CD8-positive, alpha-beta memory T cell (primary cell): ENCODE measurements at regions not wholly inside any gene's neighbourhood (a gene's known extent, or its start where the extent isn't known, plus 50 kb on each side); places are given as distances from the start of the nearest gene placed in this dataset.
A peak's percentile ranks its signal among the peaks of the same experiment; 100 is the strongest.

Experiments used
- CTCF ChIA-PET: fragments of 350-600 bp; sonication (Branson Sonifier 250); formaldehyde crosslinking; loops from one replicate; lab custom pipeline; 2021; ENCODE audit warnings: antibody characterized with exemption; lab: Charles Lee
- POLR2A ChIA-PET: fragments of 350-600 bp; sonication (Branson Sonifier 250); formaldehyde crosslinking; loops from one replicate; lab custom pipeline; 2021; ENCODE audit warnings: antibody characterized with exemption; lab: Charles Lee
- DNase-seq, 5 donors: peaks; one replicate each; pipeline versions ENCODE4 v3.0.0 to v3.0.0-alpha.2; 2020 to 2022; ENCODE audit warnings: mixed read lengths in 1 of 5
- H3K27ac ChIP-seq: one replicate; pipeline ENCODE4 v1.7.0; 2013; ENCODE audit warnings: low read depth, mild to moderate bottlenecking, low read length, moderate library complexity
- H3K27me3 ChIP-seq: 2 replicates; pipeline ENCODE4 v1.7.0; 2013; ENCODE audit warnings: low read length, mild to moderate bottlenecking; ENCODE audit not compliant: insufficient read depth, poor library complexity, severe bottlenecking
- H3K36me3 ChIP-seq: 2 replicates; pipeline ENCODE4 v1.7.0; 2013; ENCODE audit warnings: mild to moderate bottlenecking, low read length, moderate library complexity; ENCODE audit not compliant: insufficient read depth
- H3K4me1 ChIP-seq: 2 replicates; pipeline ENCODE4 v1.7.0; 2013; ENCODE audit warnings: mild to moderate bottlenecking, low read length, moderate library complexity; ENCODE audit not compliant: insufficient read depth
- H3K4me3 ChIP-seq: 2 replicates; pipeline ENCODE4 v1.7.0; 2013; ENCODE audit warnings: mild to moderate bottlenecking, low read length
- H3K9me3 ChIP-seq: 2 replicates; pipeline ENCODE4 v1.7.0; 2013; ENCODE audit warnings: mild to moderate bottlenecking, low read length
- H3K27ac Mint-ChIP-seq, 8 donors: one replicate each; pipeline ENCODE4 v1.8.0; 2020 to 2021; ENCODE audit warnings: mixed read lengths in 8 of 8, mild to moderate bottlenecking in 6 of 8, inconsistent platforms in 3 of 8, moderate library complexity in 3 of 8
- H3K27me3 Mint-ChIP-seq, 2 donors: one replicate each; pipeline ENCODE4 v1.8.0; 2020 to 2021; ENCODE audit warnings: mixed read lengths in 2 of 2, mild to moderate bottlenecking in 1 of 2, moderate library complexity in 1 of 2
- H3K36me3 Mint-ChIP-seq, 3 donors: one replicate each; pipeline ENCODE4 v1.8.0; 2020 to 2021; ENCODE audit warnings: mixed read lengths in 3 of 3, inconsistent platforms in 1 of 3, mild to moderate bottlenecking in 1 of 3
- H3K4me1 Mint-ChIP-seq, 3 donors: one replicate each; pipeline ENCODE4 v1.8.0; 2020 to 2021; ENCODE audit warnings: mixed read lengths in 3 of 3, inconsistent platforms in 1 of 3, mild to moderate bottlenecking in 1 of 3
- H3K4me3 Mint-ChIP-seq, 7 donors: one replicate each; pipeline ENCODE4 v1.8.0; 2020 to 2021; ENCODE audit warnings: mixed read lengths in 7 of 7, mild to moderate bottlenecking in 6 of 7, moderate library complexity in 4 of 7, inconsistent platforms in 2 of 7
- H3K9me3 Mint-ChIP-seq, 5 donors: one replicate each; pipeline ENCODE4 v1.8.0; 2020 to 2022; ENCODE audit warnings: mixed read lengths in 5 of 5, mild to moderate bottlenecking in 3 of 5, moderate library complexity in 2 of 5, inconsistent platforms in 1 of 5

DNA sequence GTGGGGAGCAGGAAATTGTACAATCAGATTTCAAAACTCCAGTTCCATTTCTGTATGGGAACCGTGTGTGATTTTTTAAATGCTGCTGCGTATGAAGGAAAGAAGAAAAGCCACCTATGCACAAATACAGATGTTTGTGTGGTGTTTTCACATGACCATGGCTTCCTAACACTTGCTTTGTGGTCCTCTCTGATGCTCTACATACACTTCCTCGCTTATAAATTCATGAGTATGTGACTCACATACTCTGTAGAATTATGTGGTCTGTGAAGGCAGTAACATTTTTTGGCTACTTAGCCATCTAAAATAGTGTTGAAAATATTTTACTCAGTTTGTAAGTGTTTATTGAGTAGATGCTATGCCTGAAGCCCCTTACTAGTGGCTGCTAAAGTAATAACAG, 119.8 kb upstream of the PDE10A start:
- Histone ChIP-seq H3K27ac (no peak overlapping the region), H3K9me3 (no peaks in the 10 kb centered on the region), H3K4me1 (no peaks in the 10 kb centered on the region), H3K4me3 (no peak overlapping the region), H3K27me3 (no peaks in the 10 kb centered on the region), H3K36me3 (no peaks in the 10 kb centered on the region)
- Mint-ChIP-seq H3K4me1 (no peaks in the 10 kb centered on the region), H3K27ac (peak overlapping the region in 1 of 8 donors; percentile 32), H3K9me3 (peaks cover 0 to 4% (median 0%) of the 10 kb centered on the region in 5 donors), H3K4me3 (no peak overlapping the region), H3K27me3 (peaks cover 17 to 20% of the 10 kb centered on the region in 2 donors), H3K36me3 (no peaks in the 10 kb centered on the region)
- CTCF ChIA-PET: no interaction called here
- no peak for DNase-seq
- POLR2A ChIA-PET: no interaction called here

DNA sequence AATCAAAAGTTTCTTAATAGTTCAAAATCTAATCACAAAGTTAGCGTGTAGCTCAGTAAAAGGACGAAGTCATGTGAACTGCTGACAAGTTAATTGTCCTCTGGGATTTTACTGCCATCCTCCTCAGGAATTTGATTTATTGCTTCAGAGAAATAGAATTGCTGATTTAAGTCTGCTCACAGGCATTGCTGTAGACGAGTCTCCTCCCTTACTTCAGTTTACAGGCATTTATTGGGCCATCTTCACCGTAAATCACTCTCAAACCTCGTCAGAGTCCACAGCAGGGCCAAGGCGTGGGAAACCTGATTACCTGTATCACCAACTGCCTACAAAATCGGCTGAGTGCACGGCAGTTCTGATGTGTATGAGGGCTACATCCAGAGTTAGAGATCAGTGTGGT, 119.1 kb upstream of the PDE10A start:
- no peak for DNase-seq
- Mint-ChIP-seq H3K36me3 (no peaks in the 10 kb centered on the region), H3K9me3 (peaks cover 0 to 4% (median 0%) of the 10 kb centered on the region in 5 donors), H3K27ac (peak overlapping the region in 1 of 8 donors; percentile 18), H3K4me3 (no peak overlapping the region), H3K4me1 (no peaks in the 10 kb centered on the region), H3K27me3 (peaks cover 17 to 18% of the 10 kb centered on the region in 2 donors)
- Histone ChIP-seq H3K27me3 (no peaks in the 10 kb centered on the region), H3K4me1 (no peaks in the 10 kb centered on the region), H3K4me3 (no peak overlapping the region), H3K9me3 (no peaks in the 10 kb centered on the region), H3K36me3 (no peaks in the 10 kb centered on the region), H3K27ac (no peak overlapping the region)
- ChIA-PET POLR2A (no interaction called here), CTCF (no interaction called here)

DNA sequence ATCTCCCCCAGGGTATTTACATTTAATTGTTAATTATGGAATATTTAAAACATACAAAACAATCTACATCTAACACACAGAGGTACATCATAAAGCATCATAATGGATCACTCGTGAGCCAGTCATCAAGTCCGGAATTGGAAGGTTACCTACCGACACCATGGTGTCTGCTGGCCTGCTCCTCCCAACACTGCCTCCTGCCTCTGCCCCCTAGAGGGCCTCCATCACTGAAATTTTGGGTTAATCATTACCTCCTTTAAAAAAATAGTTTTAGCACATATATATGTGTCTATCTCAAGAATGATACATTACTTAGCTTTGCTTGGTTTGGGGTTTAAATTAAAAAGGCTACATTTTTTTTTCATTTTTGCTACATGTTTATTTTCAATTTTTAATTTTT, 114.6 kb upstream of the PDE10A start:
- Mint-ChIP-seq H3K4me3 (no peak overlapping the region), H3K27me3 (peaks cover 7 to 9% of the 10 kb centered on the region in 2 donors)

DNA sequence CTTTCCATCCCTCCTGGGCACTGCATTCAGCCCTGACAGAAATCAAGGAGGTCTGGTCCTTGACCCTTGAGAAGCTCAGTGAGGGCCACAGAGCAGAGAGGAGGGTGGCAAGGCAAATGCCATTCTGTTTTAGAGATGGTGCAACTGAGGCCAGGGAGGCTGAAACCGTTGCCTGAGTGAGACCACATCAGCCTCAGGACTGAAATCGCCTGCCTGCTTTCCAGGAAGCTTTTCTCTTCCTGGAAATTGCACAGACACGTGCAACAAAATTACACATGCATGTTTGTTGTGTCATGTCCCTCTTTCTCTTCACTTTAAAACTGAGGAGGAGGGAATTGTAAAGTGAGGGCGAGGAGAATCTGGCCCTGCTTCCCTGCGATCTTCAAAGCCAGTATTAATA, 113.7 kb upstream of the PDE10A start:
- no peaks in the 10 kb centered on the region for H3K4me1 ChIP-seq
- H3K9me3 Mint-ChIP-seq: peaks cover 0 to 2% (median 0%) of the 10 kb centered on the region in 5 donors
- H3K4me3 Mint-ChIP-seq: no peak overlapping the region
- ChIA-PET POLR2A (no interaction called here), CTCF (no interaction called here)
- H3K27me3 ChIP-seq: no peaks in the 10 kb centered on the region
- H3K4me3 ChIP-seq: no peak overlapping the region
- H3K27ac Mint-ChIP-seq: no peak overlapping the region
- no peaks in the 10 kb centered on the region for H3K36me3 Mint-ChIP-seq
- no peaks in the 10 kb centered on the region for H3K36me3 ChIP-seq
- peaks cover 7 to 10% of the 10 kb centered on the region in 2 donors for H3K27me3 Mint-ChIP-seq
- no peak overlapping the region for H3K27ac ChIP-seq
- no peak for DNase-seq
- H3K9me3 ChIP-seq: no peaks in the 10 kb centered on the region
- H3K4me1 Mint-ChIP-seq: peaks cover 0 to 4% (median 3%) of the 10 kb centered on the region in 3 donors

More for the DNA sequence above, 114.6 kb upstream of the PDE10A start:
- no peak for DNase-seq
- Mint-ChIP-seq H3K9me3 (peaks cover 0 to 4% (median 0%) of the 10 kb centered on the region in 5 donors), H3K27ac (no peak overlapping the region), H3K4me1 (peaks cover 0 to 4% (median 3%) of the 10 kb centered on the region in 3 donors), H3K36me3 (no peaks in the 10 kb centered on the region)
- no peak overlapping the region for H3K4me3 ChIP-seq
- no peaks in the 10 kb centered on the region for H3K9me3 ChIP-seq
- H3K36me3 ChIP-seq: no peaks in the 10 kb centered on the region
- ChIA-PET POLR2A (no interaction called here), CTCF (no interaction called here)
- no peaks in the 10 kb centered on the region for H3K4me1 ChIP-seq
- H3K27ac ChIP-seq: no peak overlapping the region
- no peaks in the 10 kb centered on the region for H3K27me3 ChIP-seq

DNA sequence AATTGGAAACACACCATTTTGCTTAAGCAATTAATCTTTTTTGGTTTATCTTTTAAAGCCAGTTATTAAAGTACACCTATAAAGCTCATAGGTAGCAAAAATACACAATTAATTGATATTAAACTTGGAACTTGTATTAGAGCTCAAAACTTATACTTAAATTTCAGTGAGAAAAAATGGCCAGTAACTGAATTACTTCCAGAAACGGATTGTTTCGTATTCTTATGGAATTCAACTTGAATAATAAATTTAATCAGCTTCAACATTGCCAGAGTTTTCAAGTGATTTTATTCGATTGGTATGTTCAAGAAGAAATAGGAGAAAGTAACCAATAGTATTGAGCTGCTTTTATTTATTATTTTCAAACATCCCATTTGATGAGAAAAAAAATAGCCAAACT, 112.7 kb upstream of the PDE10A start:
- Mint-ChIP-seq H3K36me3 (no peaks in the 10 kb centered on the region), H3K9me3 (peaks cover 0 to 2% (median 0%) of the 10 kb centered on the region in 5 donors), H3K27ac (no peak overlapping the region), H3K4me1 (peaks cover 0 to 4% (median 3%) of the 10 kb centered on the region in 3 donors), H3K4me3 (no peak overlapping the region), H3K27me3 (peaks cover 3 to 8% of the 10 kb centered on the region in 2 donors)
- no peaks in the 10 kb centered on the region for H3K4me1 ChIP-seq
- H3K4me3 ChIP-seq: no peak overlapping the region
- CTCF ChIA-PET: no interaction called here
- H3K9me3 ChIP-seq: no peaks in the 10 kb centered on the region
- no peaks in the 10 kb centered on the region for H3K27me3 ChIP-seq
- no peak for DNase-seq
- no peak overlapping the region for H3K27ac ChIP-seq
- H3K36me3 ChIP-seq: no peaks in the 10 kb centered on the region
- POLR2A ChIA-PET: no interaction called here

DNA sequence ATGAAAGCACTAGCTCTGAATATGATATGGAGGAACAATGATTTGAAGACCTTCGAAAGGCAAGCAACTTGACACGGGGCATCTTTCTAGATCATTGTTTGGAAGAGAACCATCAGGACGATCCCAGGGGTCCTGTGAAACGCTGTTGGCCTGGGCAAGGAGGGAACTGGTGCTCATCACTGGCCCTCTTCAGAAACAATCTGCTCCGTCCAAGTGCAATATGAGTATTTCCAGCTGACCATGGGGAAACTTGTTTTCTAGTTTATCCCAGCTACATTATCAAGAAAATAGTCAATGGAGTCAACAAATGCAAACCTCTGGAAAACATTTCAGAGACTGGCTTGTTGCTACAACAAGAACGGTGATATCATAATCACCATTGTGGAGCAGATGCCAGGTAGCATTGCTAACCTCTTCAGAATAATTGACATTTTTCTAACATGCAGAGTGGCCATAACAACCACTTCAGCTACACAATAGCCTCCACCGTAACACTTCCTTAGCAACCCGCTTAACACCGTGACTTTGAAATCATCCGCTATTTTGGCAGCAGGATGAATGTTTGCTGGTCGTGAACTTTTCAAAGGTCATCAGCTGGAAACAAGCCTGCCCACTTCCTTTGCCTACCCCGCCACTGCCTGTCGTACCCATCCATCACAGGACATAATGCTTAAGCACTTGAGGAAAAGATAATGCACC, 112.0 kb upstream of the PDE10A start:
- peaks cover 0 to 4% (median 3%) of the 10 kb centered on the region in 3 donors for H3K4me1 Mint-ChIP-seq
- no peak for DNase-seq
- no peaks in the 10 kb centered on the region for H3K36me3 Mint-ChIP-seq
- Histone ChIP-seq H3K36me3 (no peaks in the 10 kb centered on the region), H3K9me3 (no peaks in the 10 kb centered on the region), H3K27ac (no peak overlapping the region), H3K4me3 (no peak overlapping the region), H3K27me3 (no peaks in the 10 kb centered on the region), H3K4me1 (no peaks in the 10 kb centered on the region)
- no peak overlapping the region for H3K27ac Mint-ChIP-seq
- no peak overlapping the region for H3K4me3 Mint-ChIP-seq
- ChIA-PET CTCF (no interaction called here), POLR2A (no interaction called here)
- H3K27me3 Mint-ChIP-seq: peaks cover 3 to 8% of the 10 kb centered on the region in 2 donors
- H3K9me3 Mint-ChIP-seq: peaks cover 0 to 5% (median 0%) of the 10 kb centered on the region in 5 donors

DNA sequence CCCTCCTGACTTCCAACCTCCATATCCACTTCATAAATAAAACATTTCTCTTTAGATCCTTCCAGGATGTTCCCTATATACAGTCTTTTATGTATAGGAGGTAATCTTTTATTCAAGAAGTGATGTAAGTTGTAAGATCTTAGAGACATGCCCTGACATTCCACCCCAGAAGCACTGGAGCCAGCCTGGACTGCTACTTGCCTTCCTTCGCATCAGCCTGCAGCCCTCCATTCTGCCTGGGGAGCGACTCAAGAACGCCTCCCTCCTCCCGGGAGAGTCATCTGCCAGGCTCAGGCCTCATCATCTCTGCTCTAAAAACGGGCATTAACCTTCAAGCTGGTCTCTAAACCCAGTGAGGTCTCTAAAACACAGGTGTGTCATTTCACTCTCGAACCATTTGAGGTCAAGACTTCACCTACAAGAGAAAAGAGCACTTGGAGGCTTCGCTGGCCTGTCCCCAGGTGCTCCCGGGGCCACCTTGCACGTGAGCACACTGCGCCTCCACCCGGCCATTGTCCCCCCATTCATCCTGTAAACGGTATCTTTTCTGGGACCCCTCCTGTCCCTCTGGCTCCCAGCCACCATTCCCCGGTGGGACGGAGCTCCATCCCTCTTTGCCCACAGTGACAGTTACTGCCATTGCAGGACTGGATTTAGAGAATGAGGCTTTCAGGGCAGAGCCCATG, 107.5 kb upstream of the PDE10A start:
- ChIA-PET CTCF (no interaction called here), POLR2A (no interaction called here)
- no peaks in the 10 kb centered on the region for H3K36me3 Mint-ChIP-seq
- H3K4me1 Mint-ChIP-seq: peaks cover 0 to 4% (median 3%) of the 10 kb centered on the region in 3 donors
- no peaks in the 10 kb centered on the region for H3K27me3 ChIP-seq
- no peaks in the 10 kb centered on the region for H3K36me3 ChIP-seq
- no peaks in the 10 kb centered on the region for H3K9me3 ChIP-seq
- no peak overlapping the region for H3K27ac Mint-ChIP-seq
- H3K27me3 Mint-ChIP-seq: peaks cover 3 to 6% of the 10 kb centered on the region in 2 donors
- H3K4me3 ChIP-seq: no peak overlapping the region
- peaks cover 0 to 5% (median 0%) of the 10 kb centered on the region in 5 donors for H3K9me3 Mint-ChIP-seq
- H3K4me1 ChIP-seq: no peaks in the 10 kb centered on the region
- H3K27ac ChIP-seq: no peak overlapping the region
- no peak overlapping the region for H3K4me3 Mint-ChIP-seq
- DNase-seq: no peak

DNA sequence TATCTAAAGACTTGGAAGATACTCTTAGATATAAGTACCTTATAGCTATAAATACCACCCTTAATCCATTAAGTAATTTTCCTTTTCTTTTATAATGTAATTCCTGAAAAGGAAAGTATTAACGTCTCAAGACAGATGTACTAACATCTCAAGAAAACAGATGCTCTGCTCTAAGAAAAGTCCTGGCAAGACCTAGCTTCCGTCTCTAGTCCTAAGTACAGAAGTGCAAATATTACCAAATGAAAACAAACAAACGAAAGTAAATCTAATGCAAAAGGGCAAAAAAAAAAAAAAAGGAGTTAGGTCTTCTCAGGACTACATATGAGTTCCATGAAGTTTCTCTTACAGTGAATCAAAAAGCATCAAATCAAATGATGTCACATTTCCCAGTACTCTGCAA, 106.8 kb upstream of the PDE10A start:
- Histone ChIP-seq H3K27me3 (no peaks in the 10 kb centered on the region), H3K27ac (no peak overlapping the region), H3K4me3 (no peak overlapping the region), H3K9me3 (no peaks in the 10 kb centered on the region), H3K4me1 (no peaks in the 10 kb centered on the region), H3K36me3 (no peaks in the 10 kb centered on the region)
- Mint-ChIP-seq H3K4me1 (no peaks in the 10 kb centered on the region), H3K27ac (no peak overlapping the region), H3K27me3 (peaks cover 3 to 6% of the 10 kb centered on the region in 2 donors), H3K4me3 (no peak overlapping the region), H3K36me3 (no peaks in the 10 kb centered on the region), H3K9me3 (peaks cover 0 to 5% (median 0%) of the 10 kb centered on the region in 5 donors)
- CTCF ChIA-PET: no interaction called here
- POLR2A ChIA-PET: no interaction called here
- DNase-seq: no peak
